ENCODE measurements at regions not wholly inside any gene's neighbourhood (a gene's known extent, or its start where the extent isn't known, plus 50 kb on each side); places are given as distances from the start of the nearest gene placed in this dataset.
"Not testable (repeated sequence)": the region's sequence is repeated elsewhere in the genome, so short reads cannot be mapped to it uniquely, and the experiment has no call there.

- TF ChIP-seq JUND (IDR thresholded peaks at IDR 0.05; ENCODE audit: low read depth) = no peak
- no peak for DNase-seq (ENCODE audit: low read depth in 1 of 2, low spot score in 1 of 2)
- in situ Hi-C loops (cut with HindIII; ENCODE audit: low pct_unique_long_range_greater_than_20kb, low sequenced_read_pairs) = no loop called here
Measured at GRCh38 chr1:119225831-119226230, 85.4 kb upstream of the WARS2 start.

GRCh38 chr1:119226321-119226720 lies 85.9 kb upstream of the WARS2 start:
- TF ChIP-seq JUND (IDR thresholded peaks at IDR 0.05; ENCODE audit: low read depth) = no peak
- in situ Hi-C loops (cut with HindIII; ENCODE audit: low pct_unique_long_range_greater_than_20kb, low sequenced_read_pairs) = no loop called here
- DNase-seq (ENCODE audit: low read depth in 1 of 2, low spot score in 1 of 2) = no peak

GRCh38 chr1:119226913-119227312 lies 86.5 kb upstream of the WARS2 start:
- DNase-seq (ENCODE audit: low read depth in 1 of 2, low spot score in 1 of 2) = no peak
- no peak for TF ChIP-seq JUND (IDR thresholded peaks at IDR 0.05; ENCODE audit: low read depth)
- in situ Hi-C loops (cut with HindIII; ENCODE audit: low pct_unique_long_range_greater_than_20kb, low sequenced_read_pairs) = no loop called here

- DNase-seq (ENCODE audit: low read depth in 1 of 2, low spot score in 1 of 2) = no peak
- TF ChIP-seq JUND (IDR thresholded peaks at IDR 0.05; ENCODE audit: low read depth) = no peak
- in situ Hi-C loops (cut with HindIII; ENCODE audit: low pct_unique_long_range_greater_than_20kb, low sequenced_read_pairs) = no loop called here
Measured at GRCh38 chr1:119227456-119227855, 87.0 kb upstream of the WARS2 start.

GRCh38 chr1:119228335-119229080 lies 88.1 kb upstream of the WARS2 start:
- DNase-seq (ENCODE audit: low read depth in 1 of 2, low spot score in 1 of 2) = no peak
- no peak for TF ChIP-seq JUND (IDR thresholded peaks at IDR 0.05; ENCODE audit: low read depth)
- in situ Hi-C loops (cut with HindIII; ENCODE audit: low pct_unique_long_range_greater_than_20kb, low sequenced_read_pairs) = no loop called here

GRCh38 chr1:119235120-119235519 lies 94.7 kb upstream of the WARS2 start:
- TF ChIP-seq JUND (IDR thresholded peaks at IDR 0.05; ENCODE audit: low read depth) = no peak
- DNase-seq (ENCODE audit: low read depth in 1 of 2, low spot score in 1 of 2) = no peak
- in situ Hi-C loops (cut with HindIII; ENCODE audit: low pct_unique_long_range_greater_than_20kb, low sequenced_read_pairs) = no loop called here

GRCh38 chr1:119245881-119246280 lies 105.4 kb upstream of the WARS2 start:
- TF ChIP-seq JUND (IDR thresholded peaks at IDR 0.05; ENCODE audit: low read depth) = no peak
- DNase-seq (ENCODE audit: low read depth in 1 of 2, low spot score in 1 of 2) = no peak
- in situ Hi-C loops (cut with HindIII; ENCODE audit: low pct_unique_long_range_greater_than_20kb, low sequenced_read_pairs) = no loop called here

GRCh38 chr1:119249283-119249682 lies 108.8 kb upstream of the WARS2 start:
- in situ Hi-C loops (cut with HindIII; ENCODE audit: low pct_unique_long_range_greater_than_20kb, low sequenced_read_pairs) = no loop called here
- no peak for TF ChIP-seq JUND (IDR thresholded peaks at IDR 0.05; ENCODE audit: low read depth)
- DNase-seq (ENCODE audit: low read depth in 1 of 2, low spot score in 1 of 2) = no peak

- no peak for DNase-seq (ENCODE audit: low read depth in 1 of 2, low spot score in 1 of 2)
- no peak for TF ChIP-seq JUND (IDR thresholded peaks at IDR 0.05; ENCODE audit: low read depth)
- in situ Hi-C loops (cut with HindIII; ENCODE audit: low pct_unique_long_range_greater_than_20kb, low sequenced_read_pairs) = no loop called here
Measured at GRCh38 chr1:119250299-119250698, 109.8 kb upstream of the WARS2 start.

- peak in 1 of 2 experiments; percentile 68 for DNase-seq (ENCODE audit: low read depth in 1 of 2, low spot score in 1 of 2)
- no peak for TF ChIP-seq JUND (IDR thresholded peaks at IDR 0.05; ENCODE audit: low read depth)
- in situ Hi-C loops (cut with HindIII; ENCODE audit: low pct_unique_long_range_greater_than_20kb, low sequenced_read_pairs) = no loop called here
Measured at GRCh38 chr1:119251751-119252150, 111.3 kb upstream of the WARS2 start.

- in situ Hi-C loops (cut with HindIII; ENCODE audit: low pct_unique_long_range_greater_than_20kb, low sequenced_read_pairs) = no loop called here
- TF ChIP-seq JUND (IDR thresholded peaks at IDR 0.05; ENCODE audit: low read depth) = no peak
- DNase-seq (ENCODE audit: low read depth in 1 of 2, low spot score in 1 of 2) = no peak
Measured at GRCh38 chr1:119253366-119253765, 112.9 kb upstream of the WARS2 start.

GRCh38 chr1:119254067-119254720 lies 113.7 kb upstream of the WARS2 start:
- peak in 1 of 2 experiments; percentile 2 for DNase-seq (ENCODE audit: low read depth in 1 of 2, low spot score in 1 of 2)
- TF ChIP-seq JUND (IDR thresholded peaks at IDR 0.05; ENCODE audit: low read depth) = no peak
- in situ Hi-C loops (cut with HindIII; ENCODE audit: low pct_unique_long_range_greater_than_20kb, low sequenced_read_pairs) = no loop called here

- DNase-seq (ENCODE audit: low read depth in 1 of 2, low spot score in 1 of 2); in situ Hi-C loops (cut with HindIII; ENCODE audit: low pct_unique_long_range_greater_than_20kb, low sequenced_read_pairs): not testable (repeated sequence)
Measured at GRCh38 chr1:119256089-119256488, 112.5 kb upstream of the HAO2 start.
